Ascending aorta (tissue), 2 donors: ENCODE measurements at regions not wholly inside any gene's neighbourhood (a gene's known extent, or its start where the extent isn't known, plus 50 kb on each side); places are given as distances from the start of the nearest gene placed in this dataset.

Experiments
- DNase-seq, 2 donors: peaks; one replicate each; pipeline ENCODE4 v3.0.0-alpha.2; 2019; ENCODE audit warnings: low spot score in 2 of 2
- H3K27ac ChIP-seq, 2 donors: fragments of 200-600 bp; sonication (generic); one replicate each; pipeline ENCODE4 v1.5.1; 2016 to 2017; ENCODE audit warnings: mild to moderate bottlenecking in 1 of 2
- H3K27me3 ChIP-seq: fragments of 200-600 bp; sonication (generic); one replicate; pipeline ENCODE4 v1.5.1; 2017
- H3K36me3 ChIP-seq, 2 donors: fragments of 200-600 bp; sonication (generic); one replicate each; pipeline ENCODE4 v1.5.1; 2016
- H3K4me1 ChIP-seq, 2 donors: fragments of 200-600 bp; sonication (generic); one replicate each; pipeline ENCODE4 v1.5.1; 2016 to 2017; ENCODE audit warnings: mild to moderate bottlenecking in 1 of 2
- H3K4me3 ChIP-seq, 2 donors: fragments of 200-600 bp; sonication (generic); one replicate each; pipeline ENCODE4 v1.5.1; 2016 to 2017; ENCODE audit warnings: mild to moderate bottlenecking in 1 of 2
- H3K9me3 ChIP-seq, 2 donors: fragments of 200-600 bp; sonication (generic); one replicate each; pipeline ENCODE4 v1.5.1; 2016
- intact Hi-C: fragments of 100-400 bp; cut with DNase I; formaldehyde crosslinking; loops from one replicate; pipeline ENCODE4 v1.15.1; 2023
- TF ChIP-seq, protein P1 (sequence below), 3 experiments: fragments of 200-600 bp in 2 of 3; fragments of 450-650 bp in 1 of 3; sonication (generic) in 2 of 3; IDR thresholded peaks; one replicate each; pipeline ENCODE4 v1.5.1; 2016 to 2019; ENCODE audit warnings: antibody characterized with exemption in 3 of 3, mild to moderate bottlenecking in 1 of 3, moderate library complexity in 1 of 3

DNA sequence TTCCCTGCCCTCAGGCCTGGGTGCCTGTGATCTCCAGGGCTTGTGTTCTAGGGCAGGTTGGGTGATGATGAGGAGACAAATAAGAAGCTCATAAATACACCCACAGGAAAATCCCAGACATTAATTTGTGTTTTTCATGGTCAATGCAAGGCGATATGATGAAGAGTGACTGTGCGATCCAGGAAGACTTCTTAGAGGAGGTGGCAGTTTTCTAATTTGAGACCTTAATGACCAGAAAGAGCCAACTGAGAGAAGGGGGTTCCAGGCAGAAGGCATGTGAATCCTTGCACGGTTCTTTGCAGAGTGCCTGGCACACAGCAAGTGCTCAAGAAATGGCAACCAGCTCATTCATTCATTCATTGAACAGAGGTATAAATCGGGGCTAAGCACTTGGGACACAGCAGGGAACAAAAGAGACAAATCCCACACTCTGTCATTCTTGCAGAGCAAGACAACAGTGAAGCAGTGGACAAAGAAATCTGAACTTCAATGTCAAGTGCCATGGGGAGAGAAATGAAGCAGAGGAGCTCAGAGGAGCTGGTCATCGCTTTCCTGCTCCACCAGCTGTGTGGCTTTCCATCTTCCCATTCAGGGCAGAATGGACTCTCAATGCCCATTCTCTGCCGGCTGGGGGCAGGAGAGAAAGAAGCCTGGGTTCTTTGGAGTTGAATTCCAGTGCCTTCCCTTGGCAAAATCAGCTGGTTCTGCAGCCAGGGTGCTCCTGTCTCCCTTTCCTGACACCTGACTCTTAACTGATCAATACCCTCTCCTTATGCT, 128.3 kb downstream of the AACS start:
- H3K36me3 ChIP-seq, result no peaks in the 10 kb centered on the region
- no peaks in the 10 kb centered on the region for H3K4me1 ChIP-seq
- peaks cover 2% of the 10 kb centered on the region for H3K27me3 ChIP-seq
- H3K4me3 ChIP-seq, result no peak overlapping the region
- H3K9me3 ChIP-seq, result no peaks in the 10 kb centered on the region
- no peak for DNase-seq
- TF ChIP-seq, protein P1, sequence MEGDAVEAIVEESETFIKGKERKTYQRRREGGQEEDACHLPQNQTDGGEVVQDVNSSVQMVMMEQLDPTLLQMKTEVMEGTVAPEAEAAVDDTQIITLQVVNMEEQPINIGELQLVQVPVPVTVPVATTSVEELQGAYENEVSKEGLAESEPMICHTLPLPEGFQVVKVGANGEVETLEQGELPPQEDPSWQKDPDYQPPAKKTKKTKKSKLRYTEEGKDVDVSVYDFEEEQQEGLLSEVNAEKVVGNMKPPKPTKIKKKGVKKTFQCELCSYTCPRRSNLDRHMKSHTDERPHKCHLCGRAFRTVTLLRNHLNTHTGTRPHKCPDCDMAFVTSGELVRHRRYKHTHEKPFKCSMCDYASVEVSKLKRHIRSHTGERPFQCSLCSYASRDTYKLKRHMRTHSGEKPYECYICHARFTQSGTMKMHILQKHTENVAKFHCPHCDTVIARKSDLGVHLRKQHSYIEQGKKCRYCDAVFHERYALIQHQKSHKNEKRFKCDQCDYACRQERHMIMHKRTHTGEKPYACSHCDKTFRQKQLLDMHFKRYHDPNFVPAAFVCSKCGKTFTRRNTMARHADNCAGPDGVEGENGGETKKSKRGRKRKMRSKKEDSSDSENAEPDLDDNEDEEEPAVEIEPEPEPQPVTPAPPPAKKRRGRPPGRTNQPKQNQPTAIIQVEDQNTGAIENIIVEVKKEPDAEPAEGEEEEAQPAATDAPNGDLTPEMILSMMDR (IDR thresholded peaks at IDR 0.05), result no peak
- no peak overlapping the region for H3K27ac ChIP-seq
- intact Hi-C loops, result no loop called here

DNA sequence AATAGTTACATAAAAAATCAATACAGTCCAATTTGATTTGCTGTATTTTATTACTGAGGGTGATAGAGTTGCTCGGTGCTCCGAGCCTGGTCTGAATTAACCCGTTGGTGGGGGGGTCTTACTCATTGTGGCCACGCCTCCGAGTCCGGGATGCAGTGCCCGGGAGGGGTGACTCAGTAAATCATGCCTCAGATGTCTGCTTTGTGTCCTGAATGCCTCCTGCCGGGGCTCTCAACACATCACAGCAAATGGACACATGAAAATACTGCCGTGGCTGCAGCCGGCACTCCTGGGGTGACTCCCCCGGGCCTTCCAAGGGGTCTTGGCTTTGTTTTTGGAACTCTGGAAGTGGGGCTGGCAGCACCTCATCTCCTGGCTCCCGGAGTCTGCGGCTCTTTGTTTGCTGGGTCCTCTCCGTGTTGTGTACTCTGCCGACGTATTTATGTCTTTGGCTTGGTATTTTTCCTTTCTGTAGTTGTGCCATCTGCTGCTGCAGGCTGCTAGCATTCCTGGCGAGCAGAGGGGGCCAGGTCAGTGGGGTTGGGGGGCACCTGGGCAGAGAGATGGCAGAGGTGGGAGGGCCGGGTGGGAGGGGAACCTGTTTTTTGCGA, 129.0 kb downstream of the AACS start:
- intact Hi-C loops, result no loop called here
- Histone ChIP-seq H3K27ac (no peak overlapping the region), H3K4me3 (no peak overlapping the region)

DNA sequence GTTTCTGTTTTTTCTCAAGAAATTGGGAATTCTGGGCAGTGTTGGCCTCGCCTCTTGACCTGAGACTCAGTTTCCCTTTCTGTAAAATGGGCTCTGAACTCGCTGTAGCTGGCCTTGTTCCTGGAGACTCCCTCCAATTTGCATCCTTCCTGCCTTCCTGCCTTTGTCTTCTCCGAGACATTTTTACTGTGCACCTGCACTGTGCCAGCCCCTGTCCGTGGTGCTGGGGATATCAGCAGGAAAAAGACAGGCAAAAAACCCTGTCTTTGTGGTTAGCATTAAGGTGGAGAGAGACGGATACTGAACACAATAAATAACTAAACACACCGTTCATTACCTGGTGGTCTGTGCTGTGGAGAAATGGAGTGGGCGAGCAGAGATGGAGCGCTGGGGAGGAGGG, 129.8 kb downstream of the AACS start:
- H3K27me3 ChIP-seq, result no peaks in the 10 kb centered on the region
- no peak overlapping the region for H3K4me3 ChIP-seq
- TF ChIP-seq, protein P1 (IDR thresholded peaks at IDR 0.05), result no peak

More for the DNA sequence above, 129.0 kb downstream of the AACS start:
- no peaks in the 10 kb centered on the region for H3K27me3 ChIP-seq
- no peaks in the 10 kb centered on the region for H3K36me3 ChIP-seq
- no peak for DNase-seq
- TF ChIP-seq, protein P1 (IDR thresholded peaks at IDR 0.05), result no peak
- no peaks in the 10 kb centered on the region for H3K9me3 ChIP-seq
- H3K4me1 ChIP-seq, result no peaks in the 10 kb centered on the region

DNA sequence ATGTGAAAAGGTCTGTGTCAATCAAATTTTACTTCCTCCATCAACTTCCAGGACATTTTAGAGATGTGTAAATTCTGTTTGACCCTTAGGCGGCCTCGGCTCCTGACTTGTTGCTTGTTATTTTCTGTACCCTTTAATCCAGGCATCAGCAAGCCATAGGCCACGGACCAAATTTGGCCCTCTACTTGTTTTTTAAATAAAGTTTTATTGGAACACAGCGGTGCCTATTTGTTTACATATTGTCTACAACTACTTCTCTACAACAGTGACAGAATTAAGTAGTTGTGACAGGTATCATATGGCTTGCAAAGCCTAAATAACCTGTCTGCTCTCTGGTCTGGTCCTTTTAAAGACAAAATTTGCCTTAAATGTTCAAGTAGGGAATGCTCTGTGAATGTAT, 132.1 kb downstream of the AACS start:
- TF ChIP-seq, protein P1 (IDR thresholded peaks at IDR 0.05), result no peak
- Histone ChIP-seq H3K4me3 (no peak overlapping the region), H3K36me3 (no peaks in the 10 kb centered on the region), H3K9me3 (peaks cover 0 to 3% of the 10 kb centered on the region in 2 donors), H3K4me1 (no peaks in the 10 kb centered on the region), H3K27ac (no peak overlapping the region), H3K27me3 (no peaks in the 10 kb centered on the region)
- no peak for DNase-seq
- intact Hi-C loops, result no loop called here

More for the DNA sequence above, 129.8 kb downstream of the AACS start:
- Histone ChIP-seq H3K4me1 (no peaks in the 10 kb centered on the region), H3K27ac (no peak overlapping the region), H3K36me3 (no peaks in the 10 kb centered on the region), H3K9me3 (no peaks in the 10 kb centered on the region)
- intact Hi-C loops, result no loop called here
- DNase-seq, result no peak

DNA sequence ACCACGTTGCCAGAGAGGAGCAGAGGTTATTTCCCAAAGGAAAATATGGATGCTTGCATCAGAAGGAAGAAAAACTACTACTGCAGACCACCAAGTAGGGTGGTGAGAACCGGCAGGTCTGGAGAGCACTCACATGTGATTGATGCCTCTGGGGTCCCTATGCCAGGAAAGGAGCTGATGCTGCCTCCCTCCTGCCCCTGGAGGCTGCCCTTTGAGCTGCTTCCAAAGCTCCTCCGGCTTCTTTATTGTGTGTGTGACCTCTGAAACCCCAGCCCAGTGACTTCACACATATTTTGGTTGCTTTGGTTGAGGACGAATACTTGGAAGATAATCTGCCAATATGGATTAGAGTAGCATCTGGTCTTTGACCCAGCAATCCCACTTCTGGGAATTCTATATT, 133.4 kb downstream of the AACS start:
- H3K9me3 ChIP-seq, result peaks cover 0 to 5% of the 10 kb centered on the region in 2 donors
- no peaks in the 10 kb centered on the region for H3K27me3 ChIP-seq
- H3K36me3 ChIP-seq, result no peaks in the 10 kb centered on the region
- intact Hi-C loops, result no loop called here
- TF ChIP-seq, protein P1 (IDR thresholded peaks at IDR 0.05), result no peak
- no peak overlapping the region for H3K27ac ChIP-seq
- DNase-seq, result no peak
- H3K4me1 ChIP-seq, result no peaks in the 10 kb centered on the region
- no peak overlapping the region for H3K4me3 ChIP-seq
